HG03378 (cell line): ENCODE measurements at regions not wholly inside any gene's neighbourhood (a gene's known extent, or its start where the extent isn't known, plus 50 kb on each side); places are given as distances from the start of the nearest gene placed in this dataset.

Source experiments
- ATAC-seq: cut with Tn5 transposase; IDR thresholded peaks from one replicate; pipeline ENCODE4 v1.9.1; 2021; ENCODE audit warnings: mild to moderate bottlenecking, moderate library complexity; ENCODE audit not compliant: unreplicated experiment

GRCh38 chr13:85408415-85408814 lies 390.8 kb downstream of the SLITRK6 start:
- ATAC-seq = no peak

GRCh38 chr13:85406269-85406975 lies 392.8 kb downstream of the SLITRK6 start:
- ATAC-seq = no peak

- no peak for ATAC-seq
Measured at GRCh38 chr13:85405316-85405897, 393.8 kb downstream of the SLITRK6 start.

GRCh38 chr13:85386424-85386823 lies 412.8 kb downstream of the SLITRK6 start:
- ATAC-seq = no peak

GRCh38 chr13:85383291-85383690 lies 415.9 kb downstream of the SLITRK6 start:
- ATAC-seq = no peak

GRCh38 chr13:85381082-85381481 lies 418.1 kb downstream of the SLITRK6 start:
- no peak for ATAC-seq

GRCh38 chr13:85379991-85380390 lies 419.2 kb downstream of the SLITRK6 start:
- ATAC-seq = no peak

- no peak for ATAC-seq
Measured at GRCh38 chr13:85379433-85379832, 419.8 kb downstream of the SLITRK6 start.

- no peak for ATAC-seq
Measured at GRCh38 chr13:85377783-85378182, 421.4 kb downstream of the SLITRK6 start.

GRCh38 chr13:85373322-85373721 lies 425.9 kb downstream of the SLITRK6 start:
- no peak for ATAC-seq

- ATAC-seq = no peak
Measured at GRCh38 chr13:85371254-85371653, 428.0 kb downstream of the SLITRK6 start.

- no peak for ATAC-seq
Measured at GRCh38 chr13:85368686-85369085, 430.5 kb downstream of the SLITRK6 start.

- ATAC-seq = no peak
Measured at GRCh38 chr13:85367887-85368286, 431.3 kb downstream of the SLITRK6 start.

GRCh38 chr13:85366759-85367417 lies 432.3 kb downstream of the SLITRK6 start:
- no peak for ATAC-seq

- no peak for ATAC-seq
Measured at GRCh38 chr13:85363504-85363903, 435.7 kb downstream of the SLITRK6 start.

GRCh38 chr13:85362980-85363379 lies 436.2 kb downstream of the SLITRK6 start:
- ATAC-seq = no peak

- no peak for ATAC-seq
Measured at GRCh38 chr13:85347251-85347650, 452.0 kb downstream of the SLITRK6 start.

- ATAC-seq = no peak
Measured at GRCh38 chr13:85334187-85334586, 465.0 kb downstream of the SLITRK6 start.

GRCh38 chr13:85333506-85334020 lies 465.7 kb downstream of the SLITRK6 start:
- ATAC-seq = no peak

GRCh38 chr13:85332615-85333014 lies 466.6 kb downstream of the SLITRK6 start:
- no peak for ATAC-seq

- ATAC-seq = no peak
Measured at GRCh38 chr13:85321734-85322133, 477.5 kb downstream of the SLITRK6 start.

- no peak for ATAC-seq
Measured at GRCh38 chr13:85317781-85318180, 481.4 kb downstream of the SLITRK6 start.
